Omental fat pad (tissue), 3 donors: ENCODE measurements at regions not wholly inside any gene's neighbourhood (a gene's known extent, or its start where the extent isn't known, plus 50 kb on each side); places are given as distances from the start of the nearest gene placed in this dataset.

ENCODE experiments used
- ATAC-seq: fragments of 150-250 bp; one replicate; pipeline ENCODE4 v1.9.1; 2016; ENCODE audit warnings: mild to moderate bottlenecking, moderate library complexity; ENCODE audit not compliant: low FRiP score
- DNase-seq: peaks from one replicate; pipeline ENCODE4 v3.0.0-alpha.2; 2019; ENCODE audit warnings: low spot score
- CTCF ChIP-seq, 3 donors: fragments of 450-650 bp; IDR thresholded peaks; one replicate each; pipeline ENCODE4 v1.5.1; 2016 to 2017; ENCODE audit warnings: antibody characterized with exemption in 3 of 3, mild to moderate bottlenecking in 3 of 3, moderate library complexity in 2 of 3

GRCh38 chr13:72566526-72566925 is 160.9 kb downstream of the MZT1 start:
- TF ChIP-seq CTCF (IDR thresholded peaks at IDR 0.05): no peak
- ATAC-seq: no peak
- no peak for DNase-seq

- no peak for ATAC-seq
- no peak for DNase-seq
- no peak for TF ChIP-seq CTCF (IDR thresholded peaks at IDR 0.05)
These were observed 161.5 kb downstream of the MZT1 start for GRCh38 chr13:72565893-72566292.

DNA sequence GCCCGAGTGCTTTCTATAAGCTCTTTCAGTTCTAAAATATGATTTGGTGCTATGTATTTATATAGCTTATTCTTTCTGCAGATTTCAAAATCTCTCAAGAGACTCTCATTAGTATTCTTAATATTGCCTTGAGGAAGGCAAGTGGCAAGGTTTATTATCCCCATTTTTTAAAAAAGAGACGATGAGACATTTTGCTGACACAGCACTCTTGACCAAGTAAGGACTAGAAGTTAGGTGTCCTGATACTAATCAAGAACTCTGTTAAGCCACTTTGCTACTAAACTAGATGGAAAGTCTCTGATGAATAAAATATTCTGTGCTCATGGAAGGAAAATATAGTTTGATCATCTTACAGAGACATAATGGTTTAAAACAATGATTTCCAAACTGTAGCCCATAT is 164.7 kb downstream of the MZT1 start:
- no peak for TF ChIP-seq CTCF (IDR thresholded peaks at IDR 0.05)
- ATAC-seq (no peak), DNase-seq (no peak)

DNA sequence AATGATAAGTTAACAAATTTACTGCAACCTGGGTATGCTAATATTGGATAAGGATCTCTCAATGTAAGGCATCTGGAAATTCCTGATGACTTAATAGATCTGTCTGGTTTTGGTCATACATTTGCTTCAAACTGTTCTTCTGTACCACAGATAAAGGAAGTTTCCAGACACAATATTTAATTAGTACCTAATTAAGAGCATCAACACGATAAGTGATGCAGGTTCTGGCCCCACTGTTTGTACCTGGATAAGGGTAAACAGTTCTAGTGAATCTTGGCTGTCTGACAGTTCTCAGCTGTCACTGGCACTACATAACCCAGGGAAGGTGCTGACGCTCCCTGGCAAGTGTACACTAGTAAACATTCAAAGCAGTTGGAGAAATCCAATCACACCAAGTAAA is 165.6 kb downstream of the MZT1 start:
- ATAC-seq: no peak
- DNase-seq: no peak
- TF ChIP-seq CTCF (IDR thresholded peaks at IDR 0.05): no peak

DNA sequence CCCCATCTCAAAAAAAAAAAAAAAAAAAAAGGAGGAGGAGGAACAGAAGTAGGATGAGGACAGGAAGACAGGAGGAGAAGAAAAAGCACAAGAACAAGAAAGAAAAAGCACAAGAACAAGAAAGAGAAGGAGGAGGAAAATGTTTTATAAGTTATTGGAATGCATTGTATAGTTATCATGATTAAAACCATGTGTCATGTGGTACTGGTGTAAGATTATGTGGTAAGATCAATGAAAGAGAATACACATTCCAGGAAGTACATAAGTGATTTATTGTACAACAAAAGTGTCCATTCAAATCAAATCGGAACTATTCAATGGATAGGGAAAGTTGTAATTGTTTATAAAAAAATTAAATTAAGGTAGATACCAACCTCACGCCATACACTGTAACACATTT is 167.7 kb downstream of the MZT1 start:
- ATAC-seq: no peak

GRCh38 chr13:72556945-72557344 is 170.5 kb downstream of the MZT1 start:
- TF ChIP-seq CTCF (IDR thresholded peaks at IDR 0.05): no peak
- DNase-seq (no peak), ATAC-seq (no peak)

More for the DNA sequence above, 167.7 kb downstream of the MZT1 start:
- no peak for TF ChIP-seq CTCF (IDR thresholded peaks at IDR 0.05)
- no peak for DNase-seq

GRCh38 chr13:72555601-72556000 is 171.8 kb downstream of the MZT1 start:
- ATAC-seq (no peak), DNase-seq (no peak)
- TF ChIP-seq CTCF (IDR thresholded peaks at IDR 0.05): no peak
